ENCODE measurements at regions not wholly inside any gene's neighbourhood (a gene's known extent, or its start where the extent isn't known, plus 50 kb on each side); places are given as distances from the start of the nearest gene placed in this dataset.
"Not testable (repeated sequence)": the region's sequence is repeated elsewhere in the genome, so short reads cannot be mapped to it uniquely, and the experiment has no call there.

DNA sequence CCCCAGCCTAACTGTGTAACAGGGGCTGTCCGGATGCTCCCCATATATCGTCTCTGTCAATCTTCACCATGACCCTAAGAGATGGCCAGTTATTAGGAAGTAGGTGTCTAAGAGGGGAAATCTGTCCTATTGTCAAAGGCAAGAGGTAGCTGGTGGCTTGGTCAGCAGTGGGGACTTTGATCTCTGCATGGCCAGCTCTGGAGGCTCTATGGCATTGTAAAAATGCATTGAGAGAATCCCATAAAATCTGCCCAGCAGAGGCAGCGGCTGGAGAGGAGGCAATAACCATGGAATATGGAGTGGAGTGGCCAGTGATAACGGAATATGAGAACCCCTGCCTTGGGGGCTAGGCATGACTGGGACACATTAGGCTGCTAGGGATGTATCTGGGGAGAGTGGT lies 88.8 kb downstream of the MRM1 start:
- H3K4me3 ChIP-seq (ENCODE audit: low read depth, low read length), result no peak overlapping the region
- no peak for DNase-seq (ENCODE audit: low read depth)

DNA sequence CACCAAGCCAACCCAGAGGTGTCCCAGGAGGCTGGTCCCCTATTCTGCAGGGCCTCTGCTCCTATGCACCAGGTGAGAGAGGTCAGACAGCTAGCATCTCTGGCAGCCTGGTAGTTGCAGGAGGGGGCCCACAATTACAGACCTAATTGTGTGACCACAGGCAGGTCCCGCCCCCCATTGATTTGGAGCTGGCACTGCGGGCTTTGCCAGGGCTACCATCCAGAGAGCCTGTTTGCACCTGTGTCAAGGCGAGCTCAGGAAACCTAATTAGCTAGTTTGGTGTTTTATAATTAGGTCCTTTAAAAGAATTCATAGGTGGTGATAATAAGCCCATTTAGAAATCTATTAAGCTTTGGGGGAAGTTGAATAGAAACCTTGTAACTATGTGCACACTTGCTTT lies 90.2 kb downstream of the MRM1 start:
- no peak for DNase-seq (ENCODE audit: low read depth)
- no peak overlapping the region for H3K4me3 ChIP-seq (ENCODE audit: low read depth, low read length)

DNA sequence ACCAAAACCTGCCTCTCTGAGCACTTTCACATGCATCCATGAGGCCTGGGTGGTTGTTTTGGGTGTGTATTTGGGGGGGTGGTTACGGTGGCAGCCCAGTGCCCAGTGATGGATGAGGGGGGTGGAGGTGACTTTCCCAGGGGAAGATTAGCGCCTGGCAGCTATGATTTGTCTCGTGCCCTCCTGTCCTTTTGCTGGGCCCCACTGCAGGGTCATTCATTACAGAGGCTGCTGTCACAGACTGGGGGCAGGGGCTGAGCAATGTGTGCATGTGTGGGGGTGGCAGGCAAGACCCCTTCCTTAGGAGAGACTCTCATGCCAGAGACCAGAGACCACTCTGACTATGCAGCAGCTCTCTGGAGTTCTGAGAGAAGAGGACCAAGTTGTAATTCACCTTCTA lies 93.7 kb downstream of the MRM1 start:
- no peak for DNase-seq (ENCODE audit: low read depth)
- H3K4me3 ChIP-seq (ENCODE audit: low read depth, low read length), result no peak overlapping the region

DNA sequence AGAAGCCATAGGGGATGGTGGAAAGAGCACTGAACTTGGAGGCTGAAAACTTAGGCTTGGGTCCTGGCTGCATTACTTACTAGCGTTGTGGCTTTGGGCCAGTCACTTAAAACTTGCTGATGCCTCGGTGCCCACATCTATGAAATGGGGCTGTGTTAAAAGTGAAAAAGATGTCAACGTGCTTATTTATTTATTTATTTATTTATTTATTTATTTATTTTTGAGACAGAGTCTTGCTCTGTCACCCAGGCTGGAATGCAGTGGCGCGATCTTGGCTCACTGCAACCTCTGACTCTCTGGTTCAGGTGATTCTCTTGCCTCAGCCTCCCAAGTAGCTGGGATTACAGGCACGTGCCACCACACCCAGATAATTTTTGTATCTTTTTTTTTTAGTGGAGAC lies 94.3 kb downstream of the MRM1 start:
- not testable (repeated sequence) for H3K4me3 ChIP-seq (ENCODE audit: low read depth, low read length); DNase-seq (ENCODE audit: low read depth)

DNA sequence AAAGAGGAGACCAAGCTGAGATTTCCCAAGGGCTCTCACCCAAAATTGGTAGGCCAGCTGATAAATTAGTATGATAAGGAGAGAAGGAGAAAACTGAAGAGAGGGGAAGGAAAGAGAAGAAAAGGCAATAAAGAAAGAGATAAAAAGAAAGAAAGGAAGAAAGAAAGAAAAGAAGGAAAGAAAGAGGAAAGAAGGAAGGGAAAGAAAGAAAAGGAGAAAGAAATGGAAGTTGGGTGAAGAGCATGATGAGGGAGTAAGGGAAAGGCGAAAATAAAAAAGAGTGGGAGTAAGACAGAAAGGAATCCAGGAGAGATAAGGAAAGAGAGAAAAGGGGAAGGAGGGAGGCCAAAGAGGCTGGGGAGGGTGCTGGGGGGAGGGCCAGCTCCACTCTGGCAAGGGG lies 95.4 kb downstream of the MRM1 start:
- H3K4me3 ChIP-seq (ENCODE audit: low read depth, low read length), result no peak overlapping the region
- DNase-seq (ENCODE audit: low read depth), result no peak

DNA sequence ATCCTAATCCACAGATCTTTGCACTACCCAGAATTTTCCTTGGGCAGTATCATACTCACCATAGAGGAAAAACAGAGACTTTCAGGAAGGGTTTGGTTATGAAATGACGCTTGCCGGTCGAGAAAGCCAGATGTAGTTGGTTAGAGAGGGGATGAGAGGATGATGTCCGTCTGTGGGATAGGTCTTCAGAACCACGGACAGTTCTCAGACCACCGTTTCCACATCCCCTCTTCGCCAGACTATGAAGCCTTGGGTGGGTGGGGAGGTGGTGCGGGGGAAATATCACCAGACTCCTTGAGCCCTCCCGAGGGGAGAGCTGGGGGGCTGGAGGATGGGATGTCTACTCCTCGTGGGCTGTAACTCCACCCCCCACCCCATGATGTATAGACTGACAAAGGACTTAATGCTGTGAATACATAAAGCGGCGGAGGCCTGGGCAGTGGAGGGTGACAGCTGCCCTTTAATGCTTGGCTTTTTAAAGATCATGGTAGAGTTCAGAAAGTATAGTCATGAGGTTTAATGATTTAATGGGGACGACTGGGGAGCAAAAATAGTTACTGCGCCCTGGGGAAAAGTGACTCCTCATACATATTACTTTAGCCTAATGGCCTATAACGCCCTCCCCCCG lies 96.6 kb downstream of the MRM1 start:
- DNase-seq (ENCODE audit: low read depth), result no peak
- H3K4me3 ChIP-seq (ENCODE audit: low read depth, low read length), result no peak overlapping the region

DNA sequence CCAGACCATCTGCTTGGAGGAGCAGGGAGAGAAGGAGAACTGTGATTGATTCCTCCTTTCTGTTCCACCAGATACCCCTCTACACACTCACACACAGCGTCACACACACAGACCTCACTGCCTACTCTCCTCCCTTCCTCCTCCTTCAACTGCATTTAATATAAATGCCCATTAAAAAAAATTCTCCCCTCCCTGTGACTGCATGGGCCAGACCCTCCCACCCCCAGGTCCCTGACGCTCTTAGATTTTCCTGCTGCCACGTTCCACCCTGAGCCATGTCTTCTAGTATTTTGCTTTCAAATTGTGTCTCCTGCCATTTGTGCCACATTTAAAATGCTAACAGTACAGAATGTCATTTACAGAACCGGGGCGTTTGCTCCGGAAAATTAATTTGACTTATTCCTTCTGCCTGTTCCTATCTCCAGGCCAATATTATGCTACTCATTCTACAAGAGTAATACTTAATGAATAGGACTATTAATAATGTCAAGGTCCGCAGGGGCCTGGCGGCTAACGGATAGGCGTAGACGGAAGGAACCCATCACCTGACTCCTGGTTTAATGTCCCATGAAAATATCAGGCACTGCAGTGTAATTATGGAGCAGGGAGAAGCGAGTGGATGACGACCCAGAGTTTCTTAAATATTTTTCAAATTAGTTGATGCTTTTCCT lies 100.2 kb downstream of the MRM1 start:
- DNase-seq (ENCODE audit: low read depth), result no peak

DNA sequence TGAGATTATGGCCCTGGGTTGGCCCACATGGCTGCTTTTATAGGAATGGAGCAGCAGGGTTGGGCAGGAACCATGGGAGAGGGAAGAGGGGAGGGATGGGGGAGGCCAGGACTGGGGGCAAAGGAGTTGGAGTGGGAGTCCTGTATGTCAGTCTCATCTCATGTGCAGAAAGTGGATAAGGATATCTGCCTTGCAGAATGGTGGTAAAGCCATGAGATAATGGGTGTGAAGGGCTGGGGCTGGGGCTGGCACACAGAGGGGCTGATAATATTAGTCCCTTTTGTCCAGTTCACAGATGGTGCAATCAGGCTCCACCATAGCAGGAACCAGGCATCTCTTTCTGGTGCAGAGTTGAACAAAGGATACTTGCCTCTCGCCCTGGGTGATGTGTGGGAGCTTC lies 101.3 kb downstream of the MRM1 start:
- no peak for DNase-seq (ENCODE audit: low read depth)
- H3K4me3 ChIP-seq (ENCODE audit: low read depth, low read length), result no peak overlapping the region

More for the DNA sequence above, 100.2 kb downstream of the MRM1 start:
- no peak overlapping the region for H3K4me3 ChIP-seq (ENCODE audit: low read depth, low read length)

DNA sequence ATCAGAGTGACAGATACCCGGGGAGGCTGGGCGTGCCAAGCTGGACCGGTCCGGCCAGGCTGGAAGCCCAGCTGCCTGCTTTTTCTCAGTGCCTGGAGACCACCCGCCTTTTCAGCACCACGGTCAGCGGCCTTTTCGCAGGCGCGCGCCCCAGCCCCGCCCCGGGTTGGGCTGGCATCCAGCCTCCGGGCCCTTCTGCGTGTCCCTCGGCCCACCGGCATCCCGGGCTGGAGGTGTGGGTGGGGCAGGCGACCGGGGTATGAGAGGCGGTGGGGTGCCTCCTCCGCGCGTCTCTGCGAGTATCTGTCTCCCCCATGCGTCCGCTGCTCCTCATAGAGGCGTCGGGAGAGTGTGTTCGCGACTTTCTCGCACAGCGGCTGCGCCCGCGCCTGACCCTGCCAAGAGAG lies 102.5 kb downstream of the MRM1 start:
- DNase-seq (ENCODE audit: low read depth), result no peak
- peak overlapping the region; percentile 24 for H3K4me3 ChIP-seq (ENCODE audit: low read depth, low read length)

DNA sequence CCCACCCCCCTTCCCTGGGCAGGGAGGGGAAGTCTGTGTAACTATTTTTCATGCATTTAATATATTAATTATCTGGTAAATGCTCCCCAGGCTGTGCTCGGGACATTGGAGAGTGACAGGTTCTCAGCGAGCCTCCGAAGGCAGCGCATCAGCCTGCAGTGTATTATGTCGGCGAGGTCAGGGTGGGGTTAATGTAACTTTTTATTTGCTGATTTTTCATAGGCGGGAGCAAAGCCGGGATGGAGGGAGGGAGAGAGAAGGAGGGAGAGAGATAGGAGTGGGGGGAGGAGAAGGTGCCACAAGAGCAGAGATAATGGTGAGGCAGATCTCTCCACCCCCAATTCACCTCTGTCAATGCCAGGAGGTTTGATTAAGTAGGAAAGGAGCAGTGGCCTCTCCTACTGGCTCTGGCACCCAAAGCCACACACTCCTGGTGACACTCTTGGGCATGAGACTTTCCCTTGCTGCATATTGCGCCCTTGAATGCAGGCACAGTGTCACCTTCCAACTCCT lies 104.0 kb downstream of the MRM1 start:
- no peak for DNase-seq (ENCODE audit: low read depth)
- no peak overlapping the region for H3K4me3 ChIP-seq (ENCODE audit: low read depth, low read length)

DNA sequence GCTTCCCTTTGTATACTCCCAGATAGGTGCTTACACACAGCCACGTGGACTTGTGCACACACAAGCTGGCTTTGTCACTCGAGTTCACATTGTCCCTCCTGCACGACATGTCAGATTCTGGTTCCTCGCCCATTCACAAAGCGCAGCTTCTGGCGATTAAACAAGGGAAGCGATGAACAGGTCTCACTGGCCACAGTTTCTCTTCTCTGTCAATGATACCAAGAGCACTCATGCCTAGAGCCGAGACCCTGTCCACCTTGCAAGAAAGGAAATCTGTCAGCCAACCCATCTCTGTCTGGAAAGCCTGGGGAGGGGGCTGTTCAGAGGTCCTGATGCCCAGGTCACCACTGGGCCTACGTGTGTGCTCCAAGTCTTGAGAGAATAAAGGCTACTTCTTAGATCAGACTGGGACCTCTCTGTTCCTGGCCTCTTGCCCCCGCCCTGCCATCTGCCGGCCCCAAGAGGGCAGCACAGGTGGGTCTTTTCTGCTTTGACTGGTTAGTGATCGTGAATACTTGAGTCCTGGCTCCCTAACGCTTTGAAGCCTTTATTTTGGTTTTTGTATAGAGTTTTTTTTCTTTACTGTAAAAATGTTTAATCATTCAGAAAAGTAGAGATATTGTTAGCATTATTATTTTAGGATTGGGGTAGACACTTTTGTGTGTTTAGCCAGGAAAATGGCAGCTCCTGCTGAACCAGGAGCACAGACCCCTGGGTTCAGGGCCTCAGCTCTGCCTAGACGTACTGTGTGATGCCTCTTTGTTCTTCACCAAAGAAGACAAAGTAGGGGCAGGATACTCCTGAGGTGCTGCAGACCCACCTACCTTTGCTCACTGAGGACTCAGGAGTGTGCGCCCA lies 104.7 kb downstream of the MRM1 start:
- DNase-seq (ENCODE audit: low read depth), result no peak
- H3K4me3 ChIP-seq (ENCODE audit: low read depth, low read length), result no peak overlapping the region

DNA sequence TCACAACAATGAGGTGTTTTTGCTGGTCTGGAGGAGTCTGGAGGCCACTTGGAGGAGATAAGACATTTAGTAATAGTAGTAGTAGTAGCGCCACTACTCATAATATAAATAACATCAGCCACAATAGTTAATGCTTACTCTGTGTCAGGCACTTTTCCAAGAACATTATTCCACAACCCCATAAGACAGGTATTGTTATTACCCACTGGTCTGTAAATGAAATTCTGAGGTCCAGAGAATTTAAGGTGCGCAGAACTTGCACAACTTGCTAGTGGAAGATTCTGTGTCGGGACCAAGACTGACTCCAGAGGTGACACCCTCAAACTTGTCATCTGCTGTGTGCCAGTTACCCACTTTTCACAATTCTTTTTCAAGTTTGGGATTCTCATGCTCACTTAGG lies 106.5 kb downstream of the MRM1 start:
- H3K4me3 ChIP-seq (ENCODE audit: low read depth, low read length), result no peak overlapping the region
- DNase-seq (ENCODE audit: low read depth), result no peak

DNA sequence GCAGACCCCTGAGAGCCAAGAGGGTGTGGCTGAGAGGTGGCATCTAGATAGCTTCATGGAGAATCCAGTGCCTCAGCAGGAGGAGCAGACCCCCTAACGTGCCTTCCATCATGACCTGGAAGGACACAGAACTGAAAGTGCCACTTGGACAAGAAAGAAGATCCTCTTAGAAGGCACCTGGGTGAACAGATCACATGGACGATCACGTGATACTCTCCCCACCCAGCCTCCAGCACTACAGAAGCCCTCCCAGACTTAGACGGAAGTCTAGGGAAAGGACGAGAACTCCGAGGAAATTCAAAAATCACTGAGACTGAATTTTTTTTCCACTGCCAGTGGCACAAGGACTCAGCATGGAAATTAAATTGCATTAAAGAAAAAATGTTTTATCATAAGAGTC lies 113.4 kb downstream of the MRM1 start:
- DNase-seq (ENCODE audit: low read depth), result no peak
- H3K4me3 ChIP-seq (ENCODE audit: low read depth, low read length), result no peak overlapping the region

DNA sequence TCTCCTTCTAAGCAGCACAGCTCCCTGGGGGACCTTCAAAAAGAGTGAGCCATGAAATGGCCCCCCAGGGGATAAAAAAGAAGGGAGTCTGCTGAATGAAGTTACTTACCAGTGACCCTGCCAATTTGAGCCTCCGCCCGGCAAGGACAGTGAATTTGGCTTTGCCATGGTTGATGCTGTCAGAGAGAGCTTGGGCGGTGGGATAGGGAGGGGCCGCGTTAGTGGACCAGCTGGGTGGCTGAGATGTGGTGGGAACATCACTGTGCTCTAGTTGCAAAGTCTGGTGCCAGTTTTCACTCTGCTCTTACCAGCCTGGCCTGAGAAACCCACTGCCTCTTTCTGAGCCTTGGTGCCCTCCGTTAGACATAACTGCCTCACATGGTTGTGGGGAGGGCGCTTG lies 114.6 kb downstream of the MRM1 start:
- H3K4me3 ChIP-seq (ENCODE audit: low read depth, low read length), result no peak overlapping the region
- no peak for DNase-seq (ENCODE audit: low read depth)

DNA sequence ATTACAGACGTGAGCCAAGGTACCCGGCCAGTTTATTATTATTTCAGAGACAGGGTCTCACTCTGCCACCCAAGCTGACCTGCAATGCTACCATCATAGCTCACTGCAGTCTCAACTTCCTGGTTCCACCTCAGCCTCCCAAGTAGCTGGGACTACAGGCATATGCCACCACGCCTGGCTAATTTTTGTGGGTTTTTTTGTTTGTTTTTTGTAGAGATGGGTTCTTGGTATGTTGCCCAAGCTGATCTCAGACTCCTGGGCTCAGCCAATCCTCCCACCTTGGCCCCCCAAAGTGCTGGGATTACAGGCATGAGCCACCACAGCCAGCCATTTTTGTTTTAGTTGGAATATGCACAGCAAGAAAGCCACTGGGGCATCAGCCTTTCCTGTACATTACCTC lies 115.7 kb downstream of the MRM1 start:
- no peak overlapping the region for H3K4me3 ChIP-seq (ENCODE audit: low read depth, low read length)
- no peak for DNase-seq (ENCODE audit: low read depth)

DNA sequence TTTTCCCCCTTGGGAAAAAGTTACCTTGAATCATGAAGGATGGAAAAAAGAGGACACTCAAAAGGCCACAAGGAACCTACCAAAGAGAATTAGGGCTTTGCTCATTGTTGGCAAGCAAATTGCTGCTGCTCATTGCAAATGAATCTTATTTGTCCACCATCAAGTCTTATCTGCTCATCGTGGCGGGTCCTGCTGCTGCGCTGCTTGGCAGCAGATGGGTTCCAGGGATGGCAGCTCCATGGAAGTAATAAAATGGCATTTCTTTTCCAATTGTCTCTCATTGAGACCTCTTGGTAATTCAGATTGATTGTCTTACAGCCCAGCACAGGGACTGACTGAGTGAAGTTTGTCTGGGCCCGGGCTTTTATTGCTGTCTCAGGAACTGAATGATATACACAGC lies 118.7 kb downstream of the MRM1 start:
- DNase-seq (ENCODE audit: low read depth), result no peak
- H3K4me3 ChIP-seq (ENCODE audit: low read depth, low read length), result no peak overlapping the region

DNA sequence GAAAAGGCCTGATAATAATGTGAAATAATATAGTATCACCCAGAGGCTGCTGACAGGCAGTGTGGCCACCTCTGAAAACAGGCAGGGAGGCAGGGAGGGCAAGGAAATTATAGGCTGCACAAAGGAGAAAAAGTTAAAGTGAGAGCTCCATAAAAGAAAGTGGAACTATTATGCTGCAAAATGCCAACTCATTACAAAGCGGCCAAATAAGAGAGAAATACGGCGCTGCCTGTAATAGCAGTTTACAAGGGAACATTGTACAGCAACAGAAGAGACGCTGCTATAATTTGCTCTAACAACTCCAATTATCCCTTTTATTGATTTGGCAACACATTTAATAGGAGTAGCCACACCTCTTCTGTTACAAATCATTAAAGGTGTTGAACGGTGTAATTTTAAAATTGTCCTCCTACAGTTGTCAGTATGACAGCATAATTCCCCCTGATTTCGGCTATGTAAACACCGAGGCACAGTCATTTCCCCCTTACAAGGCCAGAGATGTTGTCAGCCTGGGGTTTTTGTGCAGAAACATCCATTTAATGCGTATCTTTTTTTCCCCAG lies 120.3 kb downstream of the MRM1 start:
- peak overlapping the region; percentile 41 for H3K4me3 ChIP-seq (ENCODE audit: low read depth, low read length)
- DNase-seq (ENCODE audit: low read depth), result no peak

DNA sequence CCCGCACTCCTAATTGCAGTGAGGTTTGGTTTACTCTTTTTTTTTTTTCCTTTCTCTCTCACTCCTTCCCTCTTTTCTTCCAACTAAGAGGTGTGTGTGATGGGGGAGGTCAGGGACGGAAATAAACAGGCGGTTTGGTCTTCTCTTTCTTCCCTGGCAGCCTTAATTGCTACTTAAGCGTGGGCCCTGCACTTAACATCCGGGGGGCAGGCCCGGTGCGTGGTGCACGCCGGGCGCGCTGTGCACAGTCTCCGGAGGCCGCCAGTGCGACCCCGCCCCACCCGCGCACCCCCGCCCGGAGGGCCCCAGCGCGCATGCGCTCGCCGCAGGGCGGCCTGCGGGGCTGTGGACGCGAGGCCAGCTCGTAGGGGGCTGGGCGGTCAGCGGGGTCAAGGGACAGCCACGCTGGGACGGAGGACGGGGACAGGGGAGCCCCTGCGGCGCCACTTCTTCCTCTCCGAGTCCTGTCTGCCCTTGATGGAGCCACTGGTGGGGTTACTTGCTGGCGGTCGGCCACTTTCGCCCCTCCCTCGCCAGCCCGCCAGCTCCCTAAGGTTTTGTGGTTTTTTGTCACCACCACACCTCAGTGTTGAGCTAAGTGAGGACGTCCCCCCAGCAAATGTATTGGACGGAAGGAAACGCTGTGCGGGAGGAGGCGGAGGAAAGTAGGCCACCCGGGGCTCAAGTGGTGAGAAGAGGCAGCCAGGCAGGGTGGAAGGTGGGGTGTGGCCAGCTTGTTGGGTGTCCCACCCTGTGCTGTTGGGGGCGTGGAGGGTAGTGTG lies 120.9 kb downstream of the MRM1 start:
- no peak for DNase-seq (ENCODE audit: low read depth)

DNA sequence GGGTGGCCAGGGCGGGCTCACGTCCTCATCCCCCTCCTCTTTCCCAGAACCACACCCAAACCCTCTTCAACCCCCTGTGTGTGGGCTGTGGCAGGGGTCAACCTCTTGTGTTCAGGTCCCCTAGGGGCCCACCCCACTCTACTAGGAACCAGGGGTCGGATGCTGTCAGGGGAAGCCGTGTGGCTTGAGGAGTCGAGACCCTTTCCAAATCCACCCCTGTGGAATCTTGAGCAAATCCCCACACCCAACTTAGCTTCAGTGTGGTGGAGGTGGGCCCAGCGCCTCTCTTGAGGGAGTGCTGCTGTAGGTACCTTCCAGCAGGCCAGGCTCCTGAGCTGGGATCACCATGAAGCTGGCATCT lies 121.5 kb downstream of the MRM1 start:
- no peak for DNase-seq (ENCODE audit: low read depth)
- H3K4me3 ChIP-seq (ENCODE audit: low read depth, low read length), result no peak overlapping the region

More for the DNA sequence above, 120.9 kb downstream of the MRM1 start:
- H3K4me3 ChIP-seq (ENCODE audit: low read depth, low read length), result peak overlapping the region; percentile 41
